Ovary (tissue), 7 donors: ENCODE measurements at regions not wholly inside any gene's neighbourhood (a gene's known extent, or its start where the extent isn't known, plus 50 kb on each side); places are given as distances from the start of the nearest gene placed in this dataset.

Experiments
- DNase-seq, 5 donors: peaks; one replicate each; pipeline ENCODE4 v3.0.0-alpha.2; 2019 to 2020
- H3K27ac ChIP-seq, 2 donors: fragments of 200-600 bp; one replicate each; pipeline versions ENCODE4 v1.5.1 to v1.8.0; 2019 to 2022
- H3K27me3 ChIP-seq: fragments of 200-600 bp; one replicate; pipeline ENCODE4 v1.8.0; 2022
- H3K36me3 ChIP-seq: fragments of 200-600 bp; sonication (generic); one replicate; pipeline ENCODE4 v1.5.1; 2019
- H3K4me1 ChIP-seq: one replicate; pipeline ENCODE4 v1.8.1; 2013; ENCODE audit warnings: mild to moderate bottlenecking, moderate library complexity; ENCODE audit not compliant: insufficient read depth
- H3K4me3 ChIP-seq: fragments of 200-600 bp; sonication (generic); one replicate; pipeline ENCODE4 v1.5.1; 2017
- H3K9me3 ChIP-seq, 2 donors: fragments of 200-600 bp in 1 of 2; sonication (generic) in 1 of 2; one replicate each; pipeline versions ENCODE4 v1.5.1 to v1.8.1; 2013 to 2019; ENCODE audit warnings: mild to moderate bottlenecking in 1 of 2, moderate library complexity in 1 of 2
- CTCF ChIP-seq, 3 donors: fragments of 450-650 bp in 2 of 3; fragments of 200-600 bp in 1 of 3; IDR thresholded peaks; one replicate each; pipeline versions ENCODE4 v1.5.1 to v1.8.0; 2016 to 2022; ENCODE audit warnings: antibody characterized with exemption in 3 of 3, mild to moderate bottlenecking in 1 of 3
- EP300 ChIP-seq: sonication (generic); formaldehyde crosslinking; IDR thresholded peaks from one replicate; pipeline ENCODE4 v1.6.1; 2017; ENCODE audit warnings: antibody characterized with exemption
- POLR2A ChIP-seq: fragments of 450-650 bp; IDR thresholded peaks from one replicate; pipeline ENCODE4 v1.6.1; 2017; ENCODE audit warnings: antibody characterized with exemption, mild to moderate bottlenecking, moderate library complexity
- WGBS, 3 donors: extraction: QIAGEN DNeasy Blood & Tissue Kit in 1 of 3; methylation state at CpG; one replicate each; pipeline versions ENCODE4 v1.1.5 to v1.1.7; 2013 to 2017; 5-methylcytosine and 5-hydroxymethylcytosine counted together
- intact Hi-C, 4 donors: fragments of 100-400 bp; cut with DNase I; formaldehyde crosslinking; loops; one replicate each; pipeline versions ENCODE4 v1.11.0 to v1.15.1; 2022 to 2023
- donor health status: DM: no; HTN: no; CAD: no; lungs with moderate emphysema.
- donor health status: DM: no; HTN: no; CAD: no.
- donor health status: Bipolar disorder and iron deficiency.
- donor health status: DM: no; HTN: no; CAD: no.
- donor health status: DM: yes; HTN: yes; CAD: no.

GRCh38 chr2:150917961-150918713, 343.5 kb downstream of the RBM43 start:
- DNase-seq: no peak

GRCh38 chr2:150916467-150917396, 344.9 kb downstream of the RBM43 start:
- intact Hi-C loops: no loop called here
- Histone ChIP-seq H3K27me3 (no peaks in the 10 kb centered on the region), H3K4me3 (no peak overlapping the region), H3K36me3 (no peaks in the 10 kb centered on the region), H3K4me1 (peaks cover 2% of the 10 kb centered on the region), H3K9me3 (no peaks in the 10 kb centered on the region), H3K27ac (no peak overlapping the region)
- TF ChIP-seq EP300 (no peak), CTCF (IDR thresholded peaks at IDR 0.05) (no peak), POLR2A (no peak)
- 82 to 85% (median 85%) methylated on average over 8 of the region's 8 CpGs for WGBS, 3 donors
- no peak for DNase-seq

More at GRCh38 chr2:150917961-150918713, 343.5 kb downstream of the RBM43 start:
- intact Hi-C loops: no loop called here
- Histone ChIP-seq H3K27ac (no peak overlapping the region), H3K27me3 (no peaks in the 10 kb centered on the region), H3K4me3 (no peak overlapping the region), H3K4me1 (no peaks in the 10 kb centered on the region), H3K36me3 (no peaks in the 10 kb centered on the region), H3K9me3 (no peaks in the 10 kb centered on the region)
- TF ChIP-seq POLR2A (no peak), EP300 (no peak), CTCF (IDR thresholded peaks at IDR 0.05) (no peak)
- WGBS, 3 donors: 82 to 88% (median 87%) methylated on average over 7 of the region's 7 CpGs

GRCh38 chr2:150911766-150912280, 349.8 kb downstream of the RBM43 start:
- H3K4me1 ChIP-seq: peaks cover 4% of the 10 kb centered on the region
- TF ChIP-seq POLR2A (no peak), EP300 (no peak), CTCF (IDR thresholded peaks at IDR 0.05) (no peak)
- DNase-seq: peak; percentile 37 to 83 (median 46)
- WGBS, 3 donors: 6 to 16% (median 12%) methylated on average over 9 of the region's 9 CpGs
- peak overlapping the region in 1 of 2 donors; percentile 63 for H3K27ac ChIP-seq
- H3K9me3 ChIP-seq: no peaks in the 10 kb centered on the region
- no peaks in the 10 kb centered on the region for H3K27me3 ChIP-seq
- no peak overlapping the region for H3K4me3 ChIP-seq
- intact Hi-C loops: no loop called here
- no peaks in the 10 kb centered on the region for H3K36me3 ChIP-seq

DNA sequence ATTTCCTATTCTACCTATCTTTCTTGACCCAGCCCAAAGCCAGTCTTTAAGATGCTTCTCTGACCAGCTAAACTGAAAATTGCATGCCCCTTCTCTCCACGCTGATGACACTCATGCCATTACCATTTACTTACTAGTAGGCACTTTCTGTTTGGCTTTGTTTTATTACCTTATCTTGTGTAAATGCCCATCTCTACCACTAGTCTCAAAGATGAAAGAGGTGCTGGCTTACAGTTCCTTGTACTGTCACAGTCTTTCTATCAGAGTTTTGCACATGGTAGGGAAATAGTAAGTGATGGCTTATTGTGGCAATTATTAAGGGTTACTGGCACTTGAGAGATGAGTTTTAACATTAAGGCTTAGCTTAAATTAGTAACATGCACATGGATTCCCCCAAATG, 352.1 kb downstream of the RBM43 start:
- intact Hi-C loops: no loop called here
- H3K4me3 ChIP-seq: no peak overlapping the region
- H3K27me3 ChIP-seq: no peaks in the 10 kb centered on the region
- peaks cover 4% of the 10 kb centered on the region for H3K4me1 ChIP-seq
- no peak for TF ChIP-seq EP300
- no peak for TF ChIP-seq POLR2A
- TF ChIP-seq CTCF (IDR thresholded peaks at IDR 0.05): no peak
- WGBS, 3 donors: 89 to 93% (median 89%) methylated on average over 1 of the region's 1 CpG
- H3K36me3 ChIP-seq: no peaks in the 10 kb centered on the region
- no peaks in the 10 kb centered on the region for H3K9me3 ChIP-seq
- H3K27ac ChIP-seq: no peak overlapping the region
- DNase-seq: no peak
